ENCODE measurements at regions not wholly inside any gene's neighbourhood (a gene's known extent, or its start where the extent isn't known, plus 50 kb on each side); places are given as distances from the start of the nearest gene placed in this dataset.

DNA sequence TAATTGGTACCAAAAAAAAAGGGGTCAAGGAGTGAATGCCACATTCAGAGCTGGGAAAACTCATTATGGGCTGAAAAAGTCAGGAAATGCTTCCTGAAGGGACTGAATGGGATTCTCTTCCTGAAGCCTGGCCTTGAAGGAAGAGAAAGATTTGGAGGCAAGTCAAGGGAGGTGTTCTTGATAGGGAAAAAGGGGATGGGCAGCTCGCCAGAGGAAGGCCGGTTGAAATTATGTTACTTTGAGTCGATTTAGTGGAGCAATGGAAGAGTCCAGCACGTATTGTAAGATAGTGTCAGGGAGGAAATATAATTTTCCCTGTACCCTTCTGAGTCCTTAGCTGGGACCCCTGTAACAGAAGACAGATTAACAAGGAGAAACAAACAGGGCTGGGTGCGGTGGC, 94.1 kb upstream of the CALM2 start:
- TF ChIP-seq, protein P1, sequence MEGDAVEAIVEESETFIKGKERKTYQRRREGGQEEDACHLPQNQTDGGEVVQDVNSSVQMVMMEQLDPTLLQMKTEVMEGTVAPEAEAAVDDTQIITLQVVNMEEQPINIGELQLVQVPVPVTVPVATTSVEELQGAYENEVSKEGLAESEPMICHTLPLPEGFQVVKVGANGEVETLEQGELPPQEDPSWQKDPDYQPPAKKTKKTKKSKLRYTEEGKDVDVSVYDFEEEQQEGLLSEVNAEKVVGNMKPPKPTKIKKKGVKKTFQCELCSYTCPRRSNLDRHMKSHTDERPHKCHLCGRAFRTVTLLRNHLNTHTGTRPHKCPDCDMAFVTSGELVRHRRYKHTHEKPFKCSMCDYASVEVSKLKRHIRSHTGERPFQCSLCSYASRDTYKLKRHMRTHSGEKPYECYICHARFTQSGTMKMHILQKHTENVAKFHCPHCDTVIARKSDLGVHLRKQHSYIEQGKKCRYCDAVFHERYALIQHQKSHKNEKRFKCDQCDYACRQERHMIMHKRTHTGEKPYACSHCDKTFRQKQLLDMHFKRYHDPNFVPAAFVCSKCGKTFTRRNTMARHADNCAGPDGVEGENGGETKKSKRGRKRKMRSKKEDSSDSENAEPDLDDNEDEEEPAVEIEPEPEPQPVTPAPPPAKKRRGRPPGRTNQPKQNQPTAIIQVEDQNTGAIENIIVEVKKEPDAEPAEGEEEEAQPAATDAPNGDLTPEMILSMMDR (IDR thresholded peaks at IDR 0.05), result no peak
- no peak for TF ChIP-seq POLR2A (IDR thresholded peaks at IDR 0.05)
